ENCODE measurements at regions not wholly inside any gene's neighbourhood (a gene's known extent, or its start where the extent isn't known, plus 50 kb on each side); places are given as distances from the start of the nearest gene placed in this dataset.

- TF ChIP-seq GATA2 (IDR thresholded peaks at IDR 0.05; ENCODE audit: low read depth, low read length), result no peak
- TF ChIP-seq GATA3 (IDR thresholded peaks at IDR 0.05; ENCODE audit: low read depth, low read length), result no peak
Observed at GRCh38 chr15:47196048-47196447, 521.3 kb upstream of the SEMA6D start.
